GM23338 (cell line): ENCODE measurements at regions not wholly inside any gene's neighbourhood (a gene's known extent, or its start where the extent isn't known, plus 50 kb on each side); places are given as distances from the start of the nearest gene placed in this dataset.

Experiments used
- ATAC-seq: fragments of 200-7000 bp; cut with Tn5 transposase; 3 replicates; pipeline ENCODE4 v1.9.1; 2020
- DNase-seq: peaks from one replicate; pipeline ENCODE4 v3.0.0-alpha.2; 2015; ENCODE audit warnings: low spot score
- H2AFZ ChIP-seq: fragments of 200-600 bp; sonication (generic); 2 replicates; pipeline ENCODE4 v1.8.0; 2016; ENCODE audit warnings: antibody characterized with exemption, mild to moderate bottlenecking, moderate library complexity
- H3F3A ChIP-seq: fragments of 200-600 bp; sonication (generic); replicated peaks from 2 replicates; pipeline ENCODE4 v1.8.0; 2017; ENCODE audit warnings: antibody characterized with exemption, mixed run types, low read depth
- H3K27ac ChIP-seq: fragments of 200-600 bp; sonication (generic); 2 replicates; pipeline ENCODE4 v1.6.1; 2016; ENCODE audit warnings: low read depth
- H3K27me3 ChIP-seq: fragments of 200-600 bp; sonication (generic); 2 replicates; pipeline ENCODE4 v1.8.0; 2016; ENCODE audit warnings: mild to moderate bottlenecking, mixed run types, moderate library complexity; ENCODE audit not compliant: insufficient read depth
- H3K36me3 ChIP-seq: fragments of 200-600 bp; sonication (generic); 2 replicates; pipeline ENCODE4 v1.8.0; 2016; ENCODE audit warnings: mild to moderate bottlenecking; ENCODE audit not compliant: insufficient read depth
- H3K4me1 ChIP-seq: fragments of 200-600 bp; sonication (generic); 2 replicates; pipeline ENCODE4 v1.8.0; 2016; ENCODE audit warnings: mild to moderate bottlenecking, moderate library complexity; ENCODE audit not compliant: insufficient read depth
- H3K4me2 ChIP-seq: fragments of 200-600 bp; sonication (generic); 2 replicates; pipeline ENCODE4 v1.7.1; 2017; ENCODE audit warnings: mixed run types
- H3K4me3 ChIP-seq: fragments of 200-600 bp; sonication (generic); 2 replicates; pipeline ENCODE4 v1.6.1; 2016; ENCODE audit warnings: mixed run types
- H3K79me2 ChIP-seq: fragments of 200-600 bp; sonication (generic); replicated peaks from 2 replicates; pipeline ENCODE4 v1.8.0; 2017; ENCODE audit warnings: mild to moderate bottlenecking; ENCODE audit not compliant: insufficient read depth
- H3K9me2 ChIP-seq: fragments of 200-600 bp; sonication (generic); 2 replicates; pipeline ENCODE4 v1.8.0; 2017; ENCODE audit not compliant: insufficient read depth
- H4K20me1 ChIP-seq: fragments of 200-600 bp; sonication (generic); replicated peaks from 2 replicates; pipeline ENCODE4 v1.8.0; 2017; ENCODE audit warnings: mild to moderate bottlenecking; ENCODE audit not compliant: insufficient read depth
- H3K27ac Mint-ChIP-seq: 2 replicates; pipeline ENCODE4 v1.8.0; 2020; ENCODE audit warnings: inconsistent platforms, mild to moderate bottlenecking, moderate library complexity, mixed read lengths
- H3K27me3 Mint-ChIP-seq: 3 replicates; pipeline ENCODE4 v1.8.0; 2022; ENCODE audit warnings: low read depth, mild to moderate bottlenecking, moderate library complexity, mixed read lengths, inconsistent platforms; ENCODE audit not compliant: insufficient read depth, poor library complexity
- H3K36me3 Mint-ChIP-seq: 3 replicates; pipeline ENCODE4 v1.8.0; 2021; ENCODE audit warnings: low read depth, mild to moderate bottlenecking, inconsistent platforms, moderate library complexity, mixed read lengths
- H3K4me1 Mint-ChIP-seq: 3 replicates; pipeline ENCODE4 v1.8.0; 2020; ENCODE audit warnings: mild to moderate bottlenecking, inconsistent platforms, mixed read lengths
- H3K4me3 Mint-ChIP-seq: 3 replicates; pipeline ENCODE4 v1.8.0; 2021; ENCODE audit warnings: moderate library complexity, mild to moderate bottlenecking, inconsistent platforms, mixed read lengths
- H3K9me3 Mint-ChIP-seq: 3 replicates; pipeline ENCODE4 v1.8.0; 2020; ENCODE audit warnings: moderate library complexity, mild to moderate bottlenecking, inconsistent platforms, mixed read lengths
- CREB1 ChIP-seq: fragments of 250-450 bp; sonication (Bioruptor Pico); IDR thresholded peaks from 2 replicates; pipeline ENCODE4 v1.5.0; 2020; ENCODE audit warnings: low read depth, mild to moderate bottlenecking, moderate library complexity
- EZH2 ChIP-seq: fragments of 200-600 bp; sonication (generic); IDR thresholded peaks from one replicate; pipeline ENCODE4 v1.8.0; 2017; ENCODE audit warnings: antibody characterized with exemption, mild to moderate bottlenecking, low read depth; ENCODE audit not compliant: unreplicated experiment
- EZH2phosphoT487 ChIP-seq: fragments of 200-600 bp; sonication (generic); IDR thresholded peaks from one replicate; pipeline ENCODE4 v1.8.1; 2018; ENCODE audit warnings: antibody characterized with exemption; ENCODE audit not compliant: unreplicated experiment
- JUNB ChIP-seq: IDR thresholded peaks from one replicate; pipeline ENCODE4 v1.6.1; 2016; ENCODE audit warnings: antibody characterized with exemption; ENCODE audit not compliant: unreplicated experiment
- NANOG ChIP-seq: IDR thresholded peaks from 2 replicates; pipeline ENCODE4 v1.6.1; 2016; ENCODE audit warnings: antibody characterized with exemption, borderline replicate concordance
- POLR2AphosphoS5 ChIP-seq: IDR thresholded peaks from 2 replicates; pipeline ENCODE4 v1.6.1; 2016; ENCODE audit warnings: antibody characterized with exemption, low read depth
- REST ChIP-seq: IDR thresholded peaks from one replicate; pipeline ENCODE4 v1.6.1; 2018; ENCODE audit warnings: antibody characterized with exemption; ENCODE audit not compliant: unreplicated experiment
- STAT1 ChIP-seq: IDR thresholded peaks from one replicate; pipeline ENCODE4 v1.6.1; 2016; ENCODE audit warnings: antibody characterized with exemption; ENCODE audit not compliant: unreplicated experiment
- ZNF114 ChIP-seq: fragments of 250-450 bp; sonication (Bioruptor Pico); IDR thresholded peaks from 2 replicates; pipeline ENCODE4 v1.5.0; 2020; ENCODE audit warnings: mild to moderate bottlenecking, moderate library complexity
- ZNF331 ChIP-seq: fragments of 250-450 bp; sonication (Bioruptor Pico); IDR thresholded peaks from 2 replicates; pipeline ENCODE4 v1.5.0; 2020; ENCODE audit warnings: low read depth, mild to moderate bottlenecking, moderate library complexity
- TF ChIP-seq, protein P1 (sequence below): IDR thresholded peaks from 2 replicates; pipeline ENCODE4 v1.6.1; 2016; ENCODE audit warnings: antibody characterized with exemption
- TF ChIP-seq, protein P2 (sequence below): fragments of 250-450 bp; sonication (Bioruptor Pico); IDR thresholded peaks from 2 replicates; pipeline ENCODE4 v1.5.0; 2020; ENCODE audit warnings: mild to moderate bottlenecking, moderate library complexity

DNA sequence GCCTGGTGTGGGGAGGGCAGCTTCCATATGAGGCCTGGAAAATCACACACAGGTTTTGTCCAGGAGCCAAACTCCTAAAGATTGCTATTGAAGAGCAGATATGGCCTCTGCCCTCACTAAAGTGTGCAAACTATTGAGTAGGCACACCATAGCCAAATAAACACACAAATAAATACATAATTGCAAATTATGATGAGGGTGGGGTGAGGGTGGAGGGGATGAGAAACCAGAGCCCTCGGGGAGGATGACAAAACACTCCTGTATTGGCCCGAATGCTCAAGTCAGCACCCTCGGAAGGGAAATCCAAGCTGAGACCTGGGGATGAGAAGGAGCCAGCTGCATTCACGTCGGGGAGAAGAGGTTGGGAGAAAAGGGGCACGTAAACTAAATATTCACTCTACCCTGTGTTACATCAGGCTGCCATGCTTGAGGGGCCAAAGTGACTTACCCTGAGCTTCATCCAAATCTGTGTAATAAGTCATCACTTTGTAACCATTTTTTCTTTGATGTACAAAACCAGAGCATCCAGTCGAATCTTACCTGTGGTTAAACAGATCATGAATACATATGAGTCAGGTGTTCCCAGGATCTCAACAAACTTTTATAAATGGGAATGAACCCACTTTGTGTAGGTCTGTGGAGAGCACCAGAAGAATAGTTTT is 73.9 kb upstream of the PCSK1 start:
- H3K4me3 Mint-ChIP-seq: no peak overlapping the region
- peaks cover 7% of the 10 kb centered on the region; the same call in 2 of the 3 replicates for H3K4me1 Mint-ChIP-seq
- TF ChIP-seq CREB1 (CRISPR knock-in tag): no peak
- TF ChIP-seq, protein P1, sequence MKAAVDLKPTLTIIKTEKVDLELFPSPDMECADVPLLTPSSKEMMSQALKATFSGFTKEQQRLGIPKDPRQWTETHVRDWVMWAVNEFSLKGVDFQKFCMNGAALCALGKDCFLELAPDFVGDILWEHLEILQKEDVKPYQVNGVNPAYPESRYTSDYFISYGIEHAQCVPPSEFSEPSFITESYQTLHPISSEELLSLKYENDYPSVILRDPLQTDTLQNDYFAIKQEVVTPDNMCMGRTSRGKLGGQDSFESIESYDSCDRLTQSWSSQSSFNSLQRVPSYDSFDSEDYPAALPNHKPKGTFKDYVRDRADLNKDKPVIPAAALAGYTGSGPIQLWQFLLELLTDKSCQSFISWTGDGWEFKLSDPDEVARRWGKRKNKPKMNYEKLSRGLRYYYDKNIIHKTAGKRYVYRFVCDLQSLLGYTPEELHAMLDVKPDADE: no peak
- no peak for TF ChIP-seq JUNB
- Histone ChIP-seq H3K27me3 (no peaks in the 10 kb centered on the region), H3K27ac (no peak overlapping the region), H3K4me1 (no peaks in the 10 kb centered on the region), H3K79me2 (no peaks in the 10 kb centered on the region), H3K4me3 (no peak overlapping the region), H3F3A (no peaks in the 10 kb centered on the region), H2AFZ (no peak overlapping the region), H3K9me2 (peaks cover 3% of the 10 kb centered on the region; the same call in 1 of the 2 replicates), H3K4me2 (no peak overlapping the region), H3K36me3 (no peaks in the 10 kb centered on the region), H4K20me1 (no peaks in the 10 kb centered on the region)
- H3K27me3 Mint-ChIP-seq: no peaks in the 10 kb centered on the region
- no peaks in the 10 kb centered on the region for H3K36me3 Mint-ChIP-seq
- DNase-seq: no peak
- H3K27ac Mint-ChIP-seq: no peak overlapping the region
- ATAC-seq: no peak
- no peaks in the 10 kb centered on the region for H3K9me3 Mint-ChIP-seq

DNA sequence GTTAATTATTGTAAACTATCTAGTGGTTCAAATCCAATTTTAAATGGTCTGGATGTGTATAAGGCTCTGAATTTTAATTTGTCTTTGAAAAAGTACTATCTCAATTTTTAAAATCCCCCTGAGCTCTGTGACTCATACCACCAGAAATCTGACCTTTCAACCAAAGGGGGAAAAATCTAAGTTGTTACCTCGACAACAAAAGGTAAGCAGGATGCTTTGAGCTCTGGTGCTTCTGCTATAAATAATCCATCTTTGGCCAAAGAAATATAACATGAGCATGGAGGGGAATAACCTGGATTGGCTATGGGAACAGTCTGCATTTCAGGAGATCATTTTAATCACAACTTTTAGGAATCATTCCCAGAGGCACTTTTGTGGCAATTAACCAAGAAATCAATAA is 76.3 kb upstream of the PCSK1 start:
- no peak overlapping the region for H3K4me3 Mint-ChIP-seq
- H3K27me3 ChIP-seq: no peaks in the 10 kb centered on the region
- H4K20me1 ChIP-seq: no peaks in the 10 kb centered on the region
- H3K36me3 Mint-ChIP-seq: no peaks in the 10 kb centered on the region
- H3K79me2 ChIP-seq: no peaks in the 10 kb centered on the region
- no peak overlapping the region for H3K27ac ChIP-seq
- no peaks in the 10 kb centered on the region for H3K9me3 Mint-ChIP-seq
- H3K4me1 Mint-ChIP-seq: no peaks in the 10 kb centered on the region
- DNase-seq (no peak), ATAC-seq (no peak)
- no peaks in the 10 kb centered on the region for H3K27me3 Mint-ChIP-seq
- H2AFZ ChIP-seq: no peak overlapping the region
- H3K4me2 ChIP-seq: no peak overlapping the region
- H3K4me3 ChIP-seq: no peak overlapping the region
- H3K4me1 ChIP-seq: no peaks in the 10 kb centered on the region
- H3F3A ChIP-seq: no peaks in the 10 kb centered on the region
- no peaks in the 10 kb centered on the region for H3K36me3 ChIP-seq
- H3K9me2 ChIP-seq: peaks cover 3% of the 10 kb centered on the region; the same call in 1 of the 2 replicates
- H3K27ac Mint-ChIP-seq: no peak overlapping the region
- TF ChIP-seq REST: no peak
- no peak for TF ChIP-seq CREB1 (CRISPR knock-in tag)
- TF ChIP-seq, protein P2, sequence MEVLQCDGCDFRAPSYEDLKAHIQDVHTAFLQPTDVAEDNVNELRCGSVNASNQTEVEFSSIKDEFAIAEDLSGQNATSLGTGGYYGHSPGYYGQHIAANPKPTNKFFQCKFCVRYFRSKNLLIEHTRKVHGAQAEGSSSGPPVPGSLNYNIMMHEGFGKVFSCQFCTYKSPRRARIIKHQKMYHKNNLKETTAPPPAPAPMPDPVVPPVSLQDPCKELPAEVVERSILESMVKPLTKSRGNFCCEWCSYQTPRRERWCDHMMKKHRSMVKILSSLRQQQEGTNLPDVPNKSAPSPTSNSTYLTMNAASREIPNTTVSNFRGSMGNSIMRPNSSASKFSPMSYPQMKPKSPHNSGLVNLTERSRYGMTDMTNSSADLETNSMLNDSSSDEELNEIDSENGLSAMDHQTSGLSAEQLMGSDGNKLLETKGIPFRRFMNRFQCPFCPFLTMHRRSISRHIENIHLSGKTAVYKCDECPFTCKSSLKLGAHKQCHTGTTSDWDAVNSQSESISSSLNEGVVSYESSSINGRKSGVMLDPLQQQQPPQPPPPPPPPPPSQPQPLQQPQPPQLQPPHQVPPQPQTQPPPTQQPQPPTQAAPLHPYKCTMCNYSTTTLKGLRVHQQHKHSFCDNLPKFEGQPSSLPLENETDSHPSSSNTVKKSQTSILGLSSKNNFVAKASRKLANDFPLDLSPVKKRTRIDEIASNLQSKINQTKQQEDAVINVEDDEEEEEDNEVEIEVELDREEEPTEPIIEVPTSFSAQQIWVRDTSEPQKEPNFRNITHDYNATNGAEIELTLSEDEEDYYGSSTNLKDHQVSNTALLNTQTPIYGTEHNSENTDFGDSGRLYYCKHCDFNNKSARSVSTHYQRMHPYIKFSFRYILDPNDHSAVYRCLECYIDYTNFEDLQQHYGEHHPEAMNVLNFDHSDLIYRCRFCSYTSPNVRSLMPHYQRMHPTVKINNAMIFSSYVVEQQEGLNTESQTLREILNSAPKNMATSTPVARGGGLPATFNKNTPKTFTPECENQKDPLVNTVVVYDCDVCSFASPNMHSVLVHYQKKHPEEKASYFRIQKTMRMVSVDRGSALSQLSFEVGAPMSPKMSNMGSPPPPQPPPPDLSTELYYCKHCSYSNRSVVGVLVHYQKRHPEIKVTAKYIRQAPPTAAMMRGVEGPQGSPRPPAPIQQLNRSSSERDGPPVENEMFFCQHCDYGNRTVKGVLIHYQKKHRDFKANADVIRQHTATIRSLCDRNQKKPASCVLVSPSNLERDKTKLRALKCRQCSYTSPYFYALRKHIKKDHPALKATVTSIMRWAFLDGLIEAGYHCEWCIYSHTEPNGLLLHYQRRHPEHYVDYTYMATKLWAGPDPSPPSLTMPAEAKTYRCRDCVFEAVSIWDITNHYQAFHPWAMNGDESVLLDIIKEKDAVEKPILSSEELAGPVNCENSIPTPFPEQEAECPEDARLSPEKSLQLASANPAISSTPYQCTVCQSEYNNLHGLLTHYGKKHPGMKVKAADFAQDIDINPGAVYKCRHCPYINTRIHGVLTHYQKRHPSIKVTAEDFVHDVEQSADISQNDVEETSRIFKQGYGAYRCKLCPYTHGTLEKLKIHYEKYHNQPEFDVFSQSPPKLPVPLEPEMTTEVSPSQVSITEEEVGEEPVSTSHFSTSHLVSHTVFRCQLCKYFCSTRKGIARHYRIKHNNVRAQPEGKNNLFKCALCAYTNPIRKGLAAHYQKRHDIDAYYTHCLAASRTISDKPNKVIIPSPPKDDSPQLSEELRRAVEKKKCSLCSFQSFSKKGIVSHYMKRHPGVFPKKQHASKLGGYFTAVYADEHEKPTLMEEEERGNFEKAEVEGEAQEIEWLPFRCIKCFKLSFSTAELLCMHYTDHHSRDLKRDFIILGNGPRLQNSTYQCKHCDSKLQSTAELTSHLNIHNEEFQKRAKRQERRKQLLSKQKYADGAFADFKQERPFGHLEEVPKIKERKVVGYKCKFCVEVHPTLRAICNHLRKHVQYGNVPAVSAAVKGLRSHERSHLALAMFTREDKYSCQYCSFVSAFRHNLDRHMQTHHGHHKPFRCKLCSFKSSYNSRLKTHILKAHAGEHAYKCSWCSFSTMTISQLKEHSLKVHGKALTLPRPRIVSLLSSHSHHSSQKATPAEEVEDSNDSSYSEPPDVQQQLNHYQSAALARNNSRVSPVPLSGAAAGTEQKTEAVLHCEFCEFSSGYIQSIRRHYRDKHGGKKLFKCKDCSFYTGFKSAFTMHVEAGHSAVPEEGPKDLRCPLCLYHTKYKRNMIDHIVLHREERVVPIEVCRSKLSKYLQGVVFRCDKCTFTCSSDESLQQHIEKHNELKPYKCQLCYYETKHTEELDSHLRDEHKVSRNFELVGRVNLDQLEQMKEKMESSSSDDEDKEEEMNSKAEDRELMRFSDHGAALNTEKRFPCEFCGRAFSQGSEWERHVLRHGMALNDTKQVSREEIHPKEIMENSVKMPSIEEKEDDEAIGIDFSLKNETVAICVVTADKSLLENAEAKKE (CRISPR knock-in tag): no peak
- TF ChIP-seq NANOG: no peak
- no peak for TF ChIP-seq POLR2AphosphoS5
- TF ChIP-seq STAT1: no peak
- TF ChIP-seq ZNF331 (CRISPR knock-in tag): no peak
- no peak for TF ChIP-seq EZH2
- TF ChIP-seq ZNF114 (CRISPR knock-in tag): no peak
- TF ChIP-seq JUNB: no peak
- no peak for TF ChIP-seq EZH2phosphoT487
